OCI-LY7 (cell line): ENCODE measurements at regions not wholly inside any gene's neighbourhood (a gene's known extent, or its start where the extent isn't known, plus 50 kb on each side); places are given as distances from the start of the nearest gene placed in this dataset.

ENCODE experiments used
- CTCF ChIP-seq: fragments of 200-600 bp; sonication (generic); conservative IDR thresholded peaks from 2 replicates; pipeline ENCODE4 v1.5.1; 2014; ENCODE audit warnings: mild to moderate bottlenecking, antibody characterized with exemption, low read length, moderate library complexity, mixed read lengths
- EZH2phosphoT487 ChIP-seq: fragments of 200-600 bp; sonication (generic); IDR thresholded peaks from 2 replicates; pipeline ENCODE4 v1.6.1; 2018; ENCODE audit warnings: low read depth, borderline replicate concordance, mild to moderate bottlenecking, mixed run types, antibody characterized with exemption, low read length, moderate library complexity, mixed read lengths

GRCh38 chr3:35965908-35966307, 326.6 kb downstream of the ARPP21 start:
- TF ChIP-seq CTCF = peak; percentile 73
- no peak for TF ChIP-seq EZH2phosphoT487
